Smooth muscle cell (in vitro differentiated cells): ENCODE measurements at regions not wholly inside any gene's neighbourhood (a gene's known extent, or its start where the extent isn't known, plus 50 kb on each side); places are given as distances from the start of the nearest gene placed in this dataset.

ENCODE experiments used
- DNase-seq: peaks from one replicate; lab custom pipeline; 2025; ENCODE audit not compliant: unreplicated experiment; lab: John Stamatoyannopoulos, UW
- H2AFZ ChIP-seq: fragments of 200-600 bp; sonication (generic); 2 replicates; pipeline ENCODE4 v1.6.0; 2016; ENCODE audit warnings: antibody characterized with exemption, low read depth, mild to moderate bottlenecking
- H3F3A ChIP-seq: fragments of 200-600 bp; sonication (generic); 2 replicates; pipeline ENCODE4 v1.6.0; 2017; ENCODE audit warnings: antibody characterized with exemption, low read depth
- H3K27ac ChIP-seq: fragments of 200-600 bp; sonication (generic); 2 replicates; pipeline ENCODE4 v1.5.1; 2016; ENCODE audit warnings: low read depth, mild to moderate bottlenecking
- H3K27me3 ChIP-seq: fragments of 200-600 bp; sonication (generic); 2 replicates; pipeline ENCODE4 v1.6.1; 2016; ENCODE audit warnings: low read depth, mild to moderate bottlenecking
- H3K36me3 ChIP-seq: fragments of 200-600 bp; sonication (generic); 2 replicates; pipeline ENCODE4 v1.5.1; 2016; ENCODE audit warnings: low read depth
- H3K4me1 ChIP-seq: fragments of 200-600 bp; sonication (generic); 2 replicates; pipeline ENCODE4 v1.5.1; 2016; ENCODE audit warnings: low read depth
- H3K4me2 ChIP-seq: fragments of 200-600 bp; sonication (generic); 2 replicates; pipeline ENCODE4 v1.6.0; 2016; ENCODE audit warnings: mild to moderate bottlenecking
- H3K4me3 ChIP-seq: fragments of 200-600 bp; sonication (generic); 2 replicates; pipeline ENCODE4 v1.5.1; 2016; ENCODE audit warnings: mild to moderate bottlenecking
- H3K79me2 ChIP-seq: fragments of 200-600 bp; sonication (generic); 2 replicates; pipeline ENCODE4 v1.6.0; 2016; ENCODE audit warnings: low read depth, mild to moderate bottlenecking
- H3K9ac ChIP-seq: fragments of 200-600 bp; sonication (generic); 2 replicates; pipeline ENCODE4 v1.6.0; 2016; ENCODE audit warnings: low read depth
- H3K9me3 ChIP-seq: fragments of 200-600 bp; sonication (generic); replicated peaks from 2 replicates; pipeline ENCODE4 v1.5.1; 2016; ENCODE audit warnings: low read depth
- H4K20me1 ChIP-seq: fragments of 200-600 bp; sonication (generic); 2 replicates; pipeline ENCODE4 v1.6.0; 2016; ENCODE audit warnings: low read depth
- WGBS: methylation state at CpG from one replicate; pipeline ENCODE4 v1.1.7; 2016; ENCODE audit warnings: low lambda C conversion rate; 5-methylcytosine and 5-hydroxymethylcytosine counted together
- TF ChIP-seq, protein P1 (sequence below): fragments of 200-600 bp; sonication (generic); IDR thresholded peaks from 2 replicates; pipeline ENCODE4 v1.5.1; 2017; ENCODE audit warnings: borderline replicate concordance, mild to moderate bottlenecking, antibody characterized with exemption; ENCODE audit not compliant: insufficient read depth, poor library complexity, severe bottlenecking

DNA sequence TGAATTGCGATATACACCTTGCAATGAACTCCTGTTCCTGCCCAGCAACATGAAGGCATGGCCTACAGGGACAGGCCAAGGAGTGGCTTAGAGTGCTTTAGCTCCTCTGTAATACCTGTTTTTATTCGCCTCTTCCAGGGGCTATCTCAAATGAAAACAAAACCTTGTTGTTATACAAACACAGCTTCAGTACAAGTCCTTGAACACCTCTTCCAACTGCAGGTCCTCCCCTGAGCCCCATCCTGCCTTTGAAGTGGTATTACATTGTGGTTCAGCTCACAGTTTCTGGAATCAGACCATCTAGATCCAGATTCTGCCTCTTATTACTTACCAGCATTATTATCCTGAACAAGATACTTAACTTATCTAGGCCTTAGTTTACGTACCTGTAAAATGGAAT lies 83.0 kb upstream of the HNRNPA3 start:
- Histone ChIP-seq H3K27ac (no peak overlapping the region), H3K4me2 (no peak overlapping the region), H3K36me3 (no peaks in the 10 kb centered on the region), H2AFZ (no peak overlapping the region), H3K4me1 (no peaks in the 10 kb centered on the region), H3K27me3 (no peaks in the 10 kb centered on the region), H3F3A (no peaks in the 10 kb centered on the region), H3K9ac (no peak overlapping the region), H3K79me2 (no peaks in the 10 kb centered on the region), H3K9me3 (no peaks in the 10 kb centered on the region), H4K20me1 (no peaks in the 10 kb centered on the region), H3K4me3 (no peak overlapping the region)
- DNase-seq: no peak
- 100% methylated on average over 3 of the region's 3 CpGs for WGBS
- TF ChIP-seq, protein P1, sequence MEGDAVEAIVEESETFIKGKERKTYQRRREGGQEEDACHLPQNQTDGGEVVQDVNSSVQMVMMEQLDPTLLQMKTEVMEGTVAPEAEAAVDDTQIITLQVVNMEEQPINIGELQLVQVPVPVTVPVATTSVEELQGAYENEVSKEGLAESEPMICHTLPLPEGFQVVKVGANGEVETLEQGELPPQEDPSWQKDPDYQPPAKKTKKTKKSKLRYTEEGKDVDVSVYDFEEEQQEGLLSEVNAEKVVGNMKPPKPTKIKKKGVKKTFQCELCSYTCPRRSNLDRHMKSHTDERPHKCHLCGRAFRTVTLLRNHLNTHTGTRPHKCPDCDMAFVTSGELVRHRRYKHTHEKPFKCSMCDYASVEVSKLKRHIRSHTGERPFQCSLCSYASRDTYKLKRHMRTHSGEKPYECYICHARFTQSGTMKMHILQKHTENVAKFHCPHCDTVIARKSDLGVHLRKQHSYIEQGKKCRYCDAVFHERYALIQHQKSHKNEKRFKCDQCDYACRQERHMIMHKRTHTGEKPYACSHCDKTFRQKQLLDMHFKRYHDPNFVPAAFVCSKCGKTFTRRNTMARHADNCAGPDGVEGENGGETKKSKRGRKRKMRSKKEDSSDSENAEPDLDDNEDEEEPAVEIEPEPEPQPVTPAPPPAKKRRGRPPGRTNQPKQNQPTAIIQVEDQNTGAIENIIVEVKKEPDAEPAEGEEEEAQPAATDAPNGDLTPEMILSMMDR: no peak

DNA sequence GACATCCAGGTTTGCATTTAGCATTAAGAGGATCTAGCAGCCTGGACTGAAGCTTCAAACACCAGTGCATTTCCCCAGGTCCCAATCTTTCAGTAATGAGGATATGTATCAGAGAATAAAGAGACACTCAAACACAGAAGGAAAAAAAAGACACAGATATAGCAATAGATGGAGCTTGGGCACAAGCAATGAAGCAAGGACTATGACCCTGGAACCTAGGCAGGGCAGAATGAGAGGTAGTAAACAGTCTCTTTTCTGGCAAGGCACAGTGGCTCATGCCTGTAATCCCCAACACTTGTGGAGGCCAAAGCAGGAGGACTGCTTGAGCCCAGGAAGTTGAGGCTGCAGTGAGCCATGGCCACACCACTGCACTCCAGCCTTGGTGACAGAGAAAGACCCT lies 80.7 kb upstream of the HNRNPA3 start:
- no peak overlapping the region for H3K27ac ChIP-seq
- no peaks in the 10 kb centered on the region for H3F3A ChIP-seq
- H3K36me3 ChIP-seq: no peaks in the 10 kb centered on the region
- no peaks in the 10 kb centered on the region for H4K20me1 ChIP-seq
- H3K4me1 ChIP-seq: no peaks in the 10 kb centered on the region
- no peak overlapping the region for H3K4me2 ChIP-seq
- no peaks in the 10 kb centered on the region for H3K9me3 ChIP-seq
- TF ChIP-seq, protein P1: no peak
- H2AFZ ChIP-seq: no peak overlapping the region
- no peak overlapping the region for H3K4me3 ChIP-seq
- DNase-seq: no peak
- H3K9ac ChIP-seq: no peak overlapping the region
- H3K79me2 ChIP-seq: no peaks in the 10 kb centered on the region
- H3K27me3 ChIP-seq: no peaks in the 10 kb centered on the region

- Histone ChIP-seq H3K36me3 (no peaks in the 10 kb centered on the region), H3K4me1 (no peaks in the 10 kb centered on the region), H3F3A (no peaks in the 10 kb centered on the region), H4K20me1 (no peaks in the 10 kb centered on the region), H3K27ac (no peak overlapping the region), H3K4me3 (no peak overlapping the region), H2AFZ (no peak overlapping the region), H3K9ac (no peak overlapping the region), H3K4me2 (no peak overlapping the region), H3K9me3 (no peaks in the 10 kb centered on the region), H3K27me3 (no peaks in the 10 kb centered on the region), H3K79me2 (no peaks in the 10 kb centered on the region)
- TF ChIP-seq, protein P1: no peak
- no peak for DNase-seq
Measured at GRCh38 chr2:177138823-177139222, 73.8 kb upstream of the HNRNPA3 start.

DNA sequence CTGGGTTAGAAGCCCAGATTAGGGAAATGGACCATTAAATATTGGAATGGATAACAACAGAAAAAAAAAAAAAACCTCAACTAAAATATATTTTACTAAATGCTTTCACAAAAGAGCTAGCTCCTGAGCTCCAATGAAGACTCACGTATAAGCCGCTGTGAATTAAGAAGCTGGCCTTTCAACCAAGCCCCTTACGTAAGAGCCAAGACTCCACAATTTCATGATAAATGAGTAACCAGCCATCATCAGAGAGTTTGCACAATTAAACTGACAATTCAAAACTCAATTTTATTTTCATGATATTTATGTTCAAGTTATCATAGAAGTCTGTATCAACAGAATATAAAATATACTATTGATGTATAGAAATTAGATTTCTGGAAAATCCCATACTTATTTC lies 70.7 kb upstream of the HNRNPA3 start:
- WGBS: 91% methylated on average over 3 of the region's 3 CpGs
- Histone ChIP-seq H3K9ac (no peak overlapping the region), H4K20me1 (no peaks in the 10 kb centered on the region), H2AFZ (no peak overlapping the region), H3F3A (no peaks in the 10 kb centered on the region), H3K4me2 (no peak overlapping the region), H3K36me3 (no peaks in the 10 kb centered on the region), H3K9me3 (no peaks in the 10 kb centered on the region), H3K4me3 (no peak overlapping the region), H3K27ac (no peak overlapping the region), H3K79me2 (no peaks in the 10 kb centered on the region), H3K27me3 (no peaks in the 10 kb centered on the region), H3K4me1 (no peaks in the 10 kb centered on the region)
- TF ChIP-seq, protein P1: no peak
- no peak for DNase-seq
